ENCODE measurements at regions not wholly inside any gene's neighbourhood (a gene's known extent, or its start where the extent isn't known, plus 50 kb on each side); places are given as distances from the start of the nearest gene placed in this dataset.

DNA sequence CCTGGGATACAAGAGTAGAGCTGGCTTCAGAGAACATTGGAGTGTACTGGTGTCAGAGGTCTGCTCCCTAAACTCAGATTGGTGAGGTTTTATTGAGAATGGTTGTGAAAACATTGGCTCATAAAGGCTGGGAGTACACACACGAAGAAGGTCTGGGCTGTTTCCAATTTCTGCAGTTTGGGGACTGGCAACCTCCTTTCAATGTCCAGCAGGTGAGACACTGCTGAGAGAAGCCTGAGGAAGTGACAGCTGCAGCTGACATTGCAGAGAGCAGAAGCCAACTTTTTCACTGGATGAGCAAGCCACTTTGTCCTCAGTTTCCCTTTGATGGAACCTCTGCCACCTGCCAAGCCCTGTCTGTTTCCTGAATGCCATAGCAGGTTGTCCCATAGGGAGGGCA, 346.6 kb upstream of the SPRED2 start:
- TF ChIP-seq, protein P1, sequence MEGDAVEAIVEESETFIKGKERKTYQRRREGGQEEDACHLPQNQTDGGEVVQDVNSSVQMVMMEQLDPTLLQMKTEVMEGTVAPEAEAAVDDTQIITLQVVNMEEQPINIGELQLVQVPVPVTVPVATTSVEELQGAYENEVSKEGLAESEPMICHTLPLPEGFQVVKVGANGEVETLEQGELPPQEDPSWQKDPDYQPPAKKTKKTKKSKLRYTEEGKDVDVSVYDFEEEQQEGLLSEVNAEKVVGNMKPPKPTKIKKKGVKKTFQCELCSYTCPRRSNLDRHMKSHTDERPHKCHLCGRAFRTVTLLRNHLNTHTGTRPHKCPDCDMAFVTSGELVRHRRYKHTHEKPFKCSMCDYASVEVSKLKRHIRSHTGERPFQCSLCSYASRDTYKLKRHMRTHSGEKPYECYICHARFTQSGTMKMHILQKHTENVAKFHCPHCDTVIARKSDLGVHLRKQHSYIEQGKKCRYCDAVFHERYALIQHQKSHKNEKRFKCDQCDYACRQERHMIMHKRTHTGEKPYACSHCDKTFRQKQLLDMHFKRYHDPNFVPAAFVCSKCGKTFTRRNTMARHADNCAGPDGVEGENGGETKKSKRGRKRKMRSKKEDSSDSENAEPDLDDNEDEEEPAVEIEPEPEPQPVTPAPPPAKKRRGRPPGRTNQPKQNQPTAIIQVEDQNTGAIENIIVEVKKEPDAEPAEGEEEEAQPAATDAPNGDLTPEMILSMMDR (IDR thresholded peaks at IDR 0.05; ENCODE audit: low read length), result no peak
- no peak for TF ChIP-seq EZH2 (optimal IDR thresholded peaks at IDR 0.05; ENCODE audit: low read depth, low read length)
- TF ChIP-seq EZH2phosphoT487 (IDR thresholded peaks at IDR 0.05; ENCODE audit: low read length), result no peak
